RWPE1 (cell line): ENCODE measurements at regions not wholly inside any gene's neighbourhood (a gene's known extent, or its start where the extent isn't known, plus 50 kb on each side); places are given as distances from the start of the nearest gene placed in this dataset.

Experiments
- CTCF ChIA-PET: fragments of 350-600 bp; sonication (Branson Sonifier 250); formaldehyde crosslinking; extraction: SDS; loops from one replicate; lab custom pipeline; 2021; lab: Yijun Ruan, JAX
- POLR2A ChIA-PET: fragments of 400-600 bp; formaldehyde crosslinking; extraction: SDS; loops from one replicate; lab custom pipeline; 2020; ENCODE audit warnings: antibody characterized with exemption; ENCODE audit not compliant: low non-redundant PET; lab: Yijun Ruan, JAX
- DNase-seq: peaks from one replicate; pipeline ENCODE4 v3.0.0; 2012; ENCODE audit warnings: low spot score
- H3K27ac ChIP-seq: fragments of 450-650 bp; 2 replicates; pipeline ENCODE4 v1.5.1; 2017
- TF ChIP-seq, protein P1 (sequence below): fragments of 450-650 bp; conservative IDR thresholded peaks from 2 replicates; pipeline ENCODE4 v1.5.1; 2017; ENCODE audit warnings: low read depth, mild to moderate bottlenecking

DNA sequence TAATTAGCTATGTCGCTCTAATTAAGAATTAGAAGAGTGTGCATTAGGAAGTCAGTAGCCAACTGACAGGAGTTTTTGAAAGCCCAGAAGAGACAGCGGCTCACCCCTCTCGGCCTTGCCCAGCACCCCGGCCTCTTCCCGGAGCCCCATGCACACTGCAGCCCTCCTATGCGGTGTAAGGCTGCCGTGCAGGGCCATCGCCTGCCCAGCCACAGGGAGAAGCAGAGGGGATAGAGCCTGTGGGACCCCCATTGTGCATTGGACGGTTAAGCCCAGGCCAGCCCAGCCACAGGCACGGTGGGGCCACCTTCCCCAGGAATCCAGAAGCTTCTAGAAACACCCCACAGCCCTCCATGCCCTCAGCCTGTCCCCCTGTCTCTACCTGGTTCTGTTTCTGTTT is 569.7 kb upstream of the MKI67 start:
- ChIA-PET CTCF (interaction anchor here (0.6 to 1.1 kb wide), 4 partner anchors 8 to 520 kb away, joined by 3 to 8 read pairs (median 4); no protein-coding TSS in a partner anchor), POLR2A (no interaction called here)
- no peak for DNase-seq
- TF ChIP-seq, protein P1, sequence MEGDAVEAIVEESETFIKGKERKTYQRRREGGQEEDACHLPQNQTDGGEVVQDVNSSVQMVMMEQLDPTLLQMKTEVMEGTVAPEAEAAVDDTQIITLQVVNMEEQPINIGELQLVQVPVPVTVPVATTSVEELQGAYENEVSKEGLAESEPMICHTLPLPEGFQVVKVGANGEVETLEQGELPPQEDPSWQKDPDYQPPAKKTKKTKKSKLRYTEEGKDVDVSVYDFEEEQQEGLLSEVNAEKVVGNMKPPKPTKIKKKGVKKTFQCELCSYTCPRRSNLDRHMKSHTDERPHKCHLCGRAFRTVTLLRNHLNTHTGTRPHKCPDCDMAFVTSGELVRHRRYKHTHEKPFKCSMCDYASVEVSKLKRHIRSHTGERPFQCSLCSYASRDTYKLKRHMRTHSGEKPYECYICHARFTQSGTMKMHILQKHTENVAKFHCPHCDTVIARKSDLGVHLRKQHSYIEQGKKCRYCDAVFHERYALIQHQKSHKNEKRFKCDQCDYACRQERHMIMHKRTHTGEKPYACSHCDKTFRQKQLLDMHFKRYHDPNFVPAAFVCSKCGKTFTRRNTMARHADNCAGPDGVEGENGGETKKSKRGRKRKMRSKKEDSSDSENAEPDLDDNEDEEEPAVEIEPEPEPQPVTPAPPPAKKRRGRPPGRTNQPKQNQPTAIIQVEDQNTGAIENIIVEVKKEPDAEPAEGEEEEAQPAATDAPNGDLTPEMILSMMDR, result no peak
- H3K27ac ChIP-seq, result no peak overlapping the region

DNA sequence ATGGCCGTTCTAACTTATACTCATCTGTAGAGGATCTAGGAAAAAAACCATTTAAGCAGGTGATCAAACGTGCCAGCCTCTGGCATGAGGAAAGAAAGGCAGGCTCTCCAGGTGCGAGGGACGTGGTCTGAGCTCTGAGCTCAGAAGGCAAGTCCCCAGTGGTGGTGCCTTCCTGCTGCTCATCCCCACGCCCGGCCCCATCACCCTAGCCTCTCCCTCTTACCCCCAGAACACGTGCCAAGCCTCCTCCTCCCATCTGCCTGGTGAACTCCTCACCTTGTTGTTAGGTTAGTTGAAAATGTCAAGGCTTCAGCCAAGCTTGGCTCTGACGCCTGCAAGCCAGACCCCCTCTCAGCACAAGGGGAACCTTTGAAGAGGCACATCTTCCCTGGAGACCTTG is 571.2 kb upstream of the MKI67 start:
- ChIA-PET POLR2A (no interaction called here), CTCF (interaction anchor here (0.7 kb wide), 1 partner anchor 45 kb away, joined by 3 read pairs; no protein-coding TSS in a partner anchor)
- TF ChIP-seq, protein P1, result no peak
- no peak for DNase-seq
- H3K27ac ChIP-seq, result no peak overlapping the region

DNA sequence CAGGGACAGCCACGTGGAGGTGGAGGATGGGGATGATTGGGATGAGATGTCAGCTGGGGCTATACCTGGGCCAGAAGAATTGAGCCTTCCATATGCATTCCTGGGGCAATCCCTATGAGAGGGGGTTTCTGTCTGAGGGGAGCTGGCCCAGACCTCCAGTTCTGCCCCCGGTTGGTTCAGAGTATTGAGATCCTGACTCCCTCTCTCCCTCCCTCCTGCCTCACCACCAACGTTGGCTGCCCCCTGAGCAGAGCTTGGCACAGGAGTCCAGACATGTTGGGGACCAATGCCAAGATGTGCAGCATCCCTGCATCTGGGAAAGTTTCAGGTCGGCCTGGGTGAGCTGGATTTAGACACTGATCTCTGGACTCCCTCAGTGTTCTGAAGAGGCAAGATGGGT is 575.2 kb upstream of the MKI67 start:
- ChIA-PET POLR2A (no interaction called here), CTCF (no interaction called here)
- no peak for DNase-seq
- H3K27ac ChIP-seq, result no peak overlapping the region
- TF ChIP-seq, protein P1, result no peak

DNA sequence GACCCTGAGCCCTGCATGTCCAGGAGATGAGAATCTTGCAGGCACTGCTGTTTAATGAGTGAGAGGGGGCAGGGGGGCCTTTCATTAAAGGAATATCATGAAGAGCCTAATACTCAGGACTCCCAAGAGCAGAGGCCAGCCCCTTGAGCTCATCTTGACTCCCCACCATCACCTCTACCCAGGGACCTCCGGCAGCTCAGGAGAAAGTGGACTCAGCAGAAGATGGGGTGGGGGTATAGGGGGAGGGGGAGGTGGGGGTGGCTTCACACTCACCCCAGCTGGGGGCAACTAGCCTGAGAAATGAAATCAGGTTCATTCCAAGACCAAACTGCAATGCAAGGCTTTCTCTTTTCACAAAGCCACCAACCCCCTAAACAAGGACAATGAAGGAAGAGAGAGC is 575.6 kb upstream of the MKI67 start:
- ChIA-PET CTCF (no interaction called here), POLR2A (no interaction called here)
- DNase-seq, result no peak
- TF ChIP-seq, protein P1, result no peak
- no peak overlapping the region for H3K27ac ChIP-seq

DNA sequence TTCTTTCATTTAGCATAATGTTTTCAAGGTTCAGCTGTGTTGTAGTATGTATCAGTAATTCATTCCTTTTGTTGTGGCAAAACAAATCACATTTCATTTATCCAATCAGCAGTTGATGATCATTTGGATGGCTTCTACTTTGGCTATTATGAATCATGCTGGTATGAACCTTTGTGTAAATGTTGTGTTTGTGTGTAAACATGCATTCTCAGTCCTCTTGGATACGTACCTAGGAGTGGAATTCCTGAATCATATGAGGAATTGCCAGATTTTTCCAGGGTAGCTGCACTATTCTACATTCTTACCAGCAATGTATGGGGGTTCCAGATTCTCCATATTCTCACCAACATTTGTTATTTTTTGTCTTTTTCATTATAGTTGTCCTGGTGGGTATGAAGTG is 578.5 kb upstream of the MKI67 start:
- CTCF ChIA-PET, result interaction anchor here (0.8 kb wide), 1 partner anchor 9 kb away, joined by 3 read pairs; no protein-coding TSS in a partner anchor
- TF ChIP-seq, protein P1, result no peak

DNA sequence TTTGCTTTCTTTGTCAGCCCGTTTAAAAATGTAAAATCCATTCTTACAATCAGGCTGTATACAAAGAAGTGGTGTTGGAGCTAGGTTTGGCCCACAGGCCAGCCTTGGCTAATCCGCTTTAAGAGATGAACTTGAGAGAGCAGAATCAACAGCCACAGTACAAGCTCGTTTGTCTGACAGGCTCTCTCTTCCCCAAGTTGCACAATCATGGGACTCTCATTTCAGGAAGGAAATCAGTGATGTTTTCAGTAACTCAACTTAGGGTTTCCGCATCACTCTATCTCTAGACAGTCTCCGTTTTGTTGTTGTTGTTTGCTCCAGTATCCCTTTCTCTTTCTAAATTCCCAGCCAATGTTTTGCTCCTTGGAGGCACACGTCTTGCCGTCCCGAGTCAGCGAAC is 582.0 kb upstream of the MKI67 start:
- ChIA-PET POLR2A (no interaction called here), CTCF (no interaction called here)
- DNase-seq, result no peak
- no peak overlapping the region for H3K27ac ChIP-seq
- TF ChIP-seq, protein P1, result no peak

More for the DNA sequence above, 578.5 kb upstream of the MKI67 start:
- DNase-seq, result no peak
- H3K27ac ChIP-seq, result no peak overlapping the region
- POLR2A ChIA-PET, result no interaction called here

DNA sequence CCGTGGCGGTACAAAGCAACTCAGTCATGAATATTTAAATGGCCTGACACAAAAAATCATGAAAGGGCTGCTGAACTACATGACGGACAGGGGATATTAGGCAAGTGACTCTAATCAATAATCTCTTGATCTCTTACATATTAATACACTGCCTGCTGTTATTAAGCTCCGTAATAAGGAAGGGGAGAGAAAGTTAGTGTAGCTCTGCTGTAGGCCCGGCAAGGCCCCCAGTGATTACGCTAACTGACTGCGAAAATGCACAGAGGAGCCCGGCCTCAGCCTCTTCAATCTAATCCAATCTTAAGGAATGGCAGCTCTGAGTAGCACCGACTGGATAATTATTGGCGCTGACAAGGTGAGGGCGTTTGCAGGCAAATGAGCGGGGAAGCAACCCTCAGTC is 583.5 kb upstream of the MKI67 start:
- DNase-seq, result no peak
- TF ChIP-seq, protein P1, result no peak
- POLR2A ChIA-PET, result no interaction called here
- CTCF ChIA-PET, result no interaction called here
- H3K27ac ChIP-seq, result no peak overlapping the region
